GM18526 (cell line): ENCODE measurements at regions not wholly inside any gene's neighbourhood (a gene's known extent, or its start where the extent isn't known, plus 50 kb on each side); places are given as distances from the start of the nearest gene placed in this dataset.

Source experiments
- POLR2A ChIP-seq: IDR thresholded peaks from 3 replicates; pipeline ENCODE4 v1.6.1; 2011; ENCODE audit not compliant: insufficient read length; ENCODE audit errors: extremely low read depth

DNA sequence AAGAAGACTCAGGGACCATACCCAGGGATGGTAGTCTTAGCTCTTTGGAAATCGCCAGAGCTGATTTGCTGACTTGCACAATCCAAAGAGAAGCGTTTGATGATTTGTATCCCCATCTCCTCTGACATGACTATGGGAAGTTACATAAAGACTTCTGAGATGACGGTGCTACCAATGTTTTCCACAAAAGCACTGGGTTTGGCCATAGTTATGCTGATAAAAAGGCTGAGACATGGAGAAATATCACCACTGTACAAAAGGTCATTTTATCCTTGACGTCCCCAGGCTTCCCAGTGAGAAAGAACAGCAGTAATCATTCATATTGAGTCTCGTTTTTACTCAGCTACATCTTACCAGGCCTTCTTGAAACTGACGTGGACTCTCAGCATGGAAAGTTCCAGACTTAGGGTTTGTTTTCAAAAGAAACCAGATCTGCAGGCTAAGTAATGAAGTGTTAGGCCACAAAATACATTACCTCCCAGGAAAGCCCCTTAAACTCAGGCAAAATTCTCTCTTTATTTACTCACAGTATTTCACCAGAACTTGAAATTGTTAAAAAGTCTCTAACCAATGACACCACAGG lies 370.3 kb upstream of the JARID2 start:
- no peak for TF ChIP-seq POLR2A

- no peak for TF ChIP-seq POLR2A
Observed at GRCh38 chr6:14876778-14877613, 368.9 kb upstream of the JARID2 start.

- TF ChIP-seq POLR2A = no peak
Observed at GRCh38 chr6:14877758-14878157, 368.1 kb upstream of the JARID2 start.

GRCh38 chr6:14880052-14880451 lies 365.8 kb upstream of the JARID2 start:
- TF ChIP-seq POLR2A = no peak

GRCh38 chr6:14880677-14881076 lies 365.2 kb upstream of the JARID2 start:
- no peak for TF ChIP-seq POLR2A

DNA sequence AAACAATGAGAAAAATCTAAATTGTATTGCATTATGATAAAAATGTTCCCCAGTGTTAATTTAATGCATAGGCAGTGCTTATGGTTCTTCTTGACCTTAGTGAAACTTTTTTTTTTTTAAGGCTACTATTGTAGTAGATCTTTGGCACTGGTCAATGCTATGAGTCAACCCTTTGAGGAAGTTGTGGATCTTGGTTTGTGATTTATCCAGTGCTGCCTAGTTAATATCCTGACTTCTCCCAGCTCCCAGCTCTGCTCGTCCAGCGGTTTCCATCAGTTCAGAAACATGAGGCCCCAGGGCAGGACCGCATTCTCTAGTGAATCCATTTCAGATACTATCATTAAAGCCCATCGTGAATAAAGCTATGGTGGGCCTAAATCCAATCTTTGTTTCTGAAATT lies 364.5 kb upstream of the JARID2 start:
- no peak for TF ChIP-seq POLR2A

DNA sequence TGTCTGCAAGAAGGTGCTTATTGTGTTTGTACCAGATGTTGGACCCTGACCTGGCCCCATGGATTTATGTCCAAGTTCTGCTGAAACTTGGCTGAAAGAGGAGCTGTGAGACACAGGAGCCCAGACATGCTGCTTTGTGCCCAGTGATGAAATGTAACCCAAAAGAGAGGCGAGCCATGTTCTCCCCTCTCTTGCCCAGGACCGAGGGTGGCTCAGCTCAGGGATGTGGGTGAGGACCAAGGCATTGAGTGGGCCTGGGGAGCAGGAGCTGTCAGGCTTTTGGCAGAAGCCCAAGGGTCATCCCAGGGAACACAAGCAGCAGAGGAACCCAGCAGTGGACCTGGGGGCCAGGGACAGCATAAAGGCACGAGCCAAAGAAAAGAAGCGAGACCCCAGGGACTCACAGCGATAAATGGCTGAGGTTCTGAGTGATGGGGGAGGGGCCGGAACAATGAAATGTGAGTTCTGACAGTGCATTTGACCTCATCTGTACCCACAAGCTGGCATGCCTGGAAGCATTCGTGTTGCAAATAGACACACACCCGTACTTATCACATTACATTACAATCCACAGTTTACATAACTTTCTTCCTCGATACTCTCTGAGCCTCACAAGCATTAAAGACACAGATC lies 363.4 kb upstream of the JARID2 start:
- no peak for TF ChIP-seq POLR2A

- TF ChIP-seq POLR2A = no peak
Observed at GRCh38 chr6:14883921-14884320, 361.9 kb upstream of the JARID2 start.

DNA sequence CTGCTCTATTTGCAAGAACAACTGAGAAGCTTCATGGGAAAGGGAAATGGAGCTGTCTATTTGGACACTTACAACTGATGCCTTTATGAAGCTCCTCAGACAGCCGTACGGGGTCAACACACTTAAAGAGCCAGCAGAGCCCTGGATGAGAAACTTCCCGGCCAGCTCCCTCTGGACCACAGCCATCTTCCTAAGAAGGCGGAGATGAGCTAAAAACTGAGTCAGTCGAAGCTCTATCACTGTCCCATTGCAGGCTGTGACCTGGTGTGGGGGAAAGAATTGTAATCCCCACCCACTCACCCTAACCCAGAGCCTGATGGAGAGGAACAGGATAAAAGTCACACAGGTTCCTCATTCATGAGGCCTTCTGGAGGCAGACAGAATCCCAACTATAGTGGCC lies 360.4 kb upstream of the JARID2 start:
- no peak for TF ChIP-seq POLR2A

DNA sequence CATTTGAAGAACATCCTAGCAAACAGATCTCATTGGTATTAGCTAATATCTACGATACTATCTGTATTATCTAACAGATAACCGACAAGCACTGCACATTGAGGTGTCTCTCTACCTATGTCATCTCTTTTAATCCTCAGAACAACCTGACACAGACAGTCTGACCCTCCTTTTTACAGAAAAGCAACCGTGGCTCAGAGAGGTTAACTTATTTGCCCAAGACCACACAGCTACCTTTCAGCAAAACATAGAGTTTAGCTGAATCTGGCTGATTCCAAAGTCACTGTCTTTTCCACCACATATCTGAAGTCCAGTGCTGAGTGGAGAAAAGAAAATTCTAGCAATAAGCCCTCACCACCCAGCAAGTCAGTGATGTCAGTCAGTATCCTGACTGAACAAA lies 358.7 kb upstream of the JARID2 start:
- TF ChIP-seq POLR2A = no peak

DNA sequence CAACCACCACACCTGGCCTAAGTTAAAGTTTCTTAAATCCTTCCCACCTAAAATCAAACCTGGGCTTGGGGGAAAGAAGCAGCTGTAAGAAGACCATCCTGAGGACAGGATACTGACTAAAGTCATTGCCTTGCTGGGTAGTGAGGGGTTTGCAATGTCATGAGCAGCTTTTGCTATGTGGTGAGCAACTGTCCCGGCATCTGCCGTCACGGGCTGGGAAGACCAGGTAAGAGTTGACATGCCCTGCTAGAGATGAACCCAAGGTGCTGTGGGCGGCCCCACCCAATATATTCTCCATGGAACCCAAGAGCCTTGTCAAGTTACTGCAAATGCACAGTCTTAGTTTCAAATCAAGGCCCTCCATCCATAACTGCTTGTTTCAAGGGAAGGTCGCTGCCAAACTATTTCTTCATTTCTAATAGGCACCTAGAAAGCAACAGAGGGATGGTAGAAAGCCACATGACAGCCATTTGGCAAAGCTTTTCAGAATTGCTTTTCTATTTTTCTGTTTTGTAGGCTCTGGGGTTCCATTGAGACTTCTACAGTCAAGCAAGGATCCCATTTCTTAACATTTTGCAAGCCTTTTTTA lies 357.8 kb upstream of the JARID2 start:
- no peak for TF ChIP-seq POLR2A

- no peak for TF ChIP-seq POLR2A
Observed at GRCh38 chr6:14888575-14889000, 357.3 kb upstream of the JARID2 start.

DNA sequence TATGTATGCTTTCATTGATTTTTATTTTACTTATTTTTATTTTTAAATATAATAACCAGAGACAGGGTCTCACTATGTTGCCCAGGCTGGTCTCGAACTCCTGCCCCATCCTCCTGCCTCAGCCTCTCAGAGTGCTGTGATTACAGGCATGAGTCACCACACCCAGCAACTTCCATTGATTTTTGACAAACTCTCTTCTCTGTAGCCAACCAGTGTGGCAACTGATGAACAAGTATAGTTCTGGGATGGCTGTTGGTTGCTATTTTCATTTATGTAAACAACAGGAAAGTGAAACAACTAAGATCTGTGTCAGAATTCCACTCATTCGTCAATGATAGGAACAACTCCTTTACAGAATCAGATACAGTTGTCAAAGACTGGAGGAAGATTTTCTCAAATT lies 356.7 kb upstream of the JARID2 start:
- TF ChIP-seq POLR2A = no peak

GRCh38 chr6:14889611-14890593 lies 356.0 kb upstream of the JARID2 start:
- no peak for TF ChIP-seq POLR2A

DNA sequence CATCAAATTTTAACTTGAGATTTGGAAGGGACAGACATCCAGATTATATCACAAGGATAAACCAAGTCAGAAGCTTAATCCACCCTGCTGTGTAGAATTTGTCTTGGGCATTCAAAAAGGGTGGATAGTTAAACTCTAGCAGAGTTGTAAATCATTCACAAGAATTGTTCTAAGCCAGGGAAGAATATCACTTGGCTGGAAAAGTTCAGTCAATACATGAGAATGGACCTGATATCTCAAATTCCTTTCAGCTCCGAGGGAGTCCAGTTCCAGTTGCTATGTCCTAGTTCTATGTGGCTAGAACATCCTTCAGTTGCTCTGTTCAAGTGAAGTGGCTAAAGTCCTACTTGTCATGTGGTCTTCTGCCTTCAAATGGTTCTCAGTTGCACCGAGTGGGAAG lies 351.8 kb upstream of the JARID2 start:
- TF ChIP-seq POLR2A = no peak
